GM23248 (cell line): ENCODE measurements at regions not wholly inside any gene's neighbourhood (a gene's known extent, or its start where the extent isn't known, plus 50 kb on each side); places are given as distances from the start of the nearest gene placed in this dataset.

Experiments
- DNase-seq: peaks from one replicate; pipeline ENCODE4 v3.0.0-alpha.2; 2015
- H2AFZ ChIP-seq: fragments of 200-600 bp; sonication (generic); 2 replicates; pipeline ENCODE4 v1.6.1; 2016; ENCODE audit warnings: antibody characterized with exemption
- H3F3A ChIP-seq: fragments of 200-600 bp; sonication (generic); 2 replicates; pipeline ENCODE4 v1.6.1; 2016; ENCODE audit warnings: mild to moderate bottlenecking, antibody characterized with exemption, mixed run types; ENCODE audit not compliant: insufficient read depth
- H3K27ac ChIP-seq: fragments of 200-600 bp; sonication (generic); 2 replicates; pipeline ENCODE4 v1.5.1; 2016; ENCODE audit warnings: mild to moderate bottlenecking
- H3K27me3 ChIP-seq: fragments of 200-600 bp; sonication (generic); replicated peaks from 2 replicates; pipeline ENCODE4 v1.6.1; 2016; ENCODE audit warnings: mild to moderate bottlenecking; ENCODE audit not compliant: insufficient read depth
- H3K36me3 ChIP-seq: fragments of 200-600 bp; sonication (generic); 2 replicates; pipeline ENCODE4 v1.6.1; 2016; ENCODE audit warnings: low read depth, mild to moderate bottlenecking
- H3K4me1 ChIP-seq: fragments of 200-600 bp; sonication (generic); 2 replicates; pipeline ENCODE4 v1.6.1; 2016; ENCODE audit warnings: mild to moderate bottlenecking; ENCODE audit not compliant: insufficient read depth
- H3K4me2 ChIP-seq: fragments of 200-600 bp; sonication (generic); one replicate; pipeline ENCODE4 v1.6.1; 2016; ENCODE audit warnings: mild to moderate bottlenecking; ENCODE audit not compliant: unreplicated experiment
- H3K4me3 ChIP-seq: fragments of 200-600 bp; sonication (generic); 2 replicates; pipeline ENCODE4 v1.5.1; 2016; ENCODE audit warnings: mild to moderate bottlenecking
- H3K79me2 ChIP-seq: fragments of 200-600 bp; sonication (generic); 2 replicates; pipeline ENCODE4 v1.6.1; 2016; ENCODE audit warnings: mild to moderate bottlenecking; ENCODE audit not compliant: insufficient read depth
- H3K9ac ChIP-seq: fragments of 200-600 bp; sonication (generic); 2 replicates; pipeline ENCODE4 v1.6.1; 2016; ENCODE audit warnings: mild to moderate bottlenecking
- H3K9me2 ChIP-seq: fragments of 200-600 bp; sonication (generic); 2 replicates; pipeline ENCODE4 v1.6.1; 2016; ENCODE audit warnings: mixed run types, mild to moderate bottlenecking, moderate library complexity; ENCODE audit not compliant: insufficient read depth
- H3K9me3 ChIP-seq: fragments of 200-600 bp; sonication (generic); one replicate; pipeline ENCODE4 v1.6.1; 2017; ENCODE audit warnings: low read depth
- H4K20me1 ChIP-seq: fragments of 200-600 bp; sonication (generic); 2 replicates; pipeline ENCODE4 v1.6.0; 2016; ENCODE audit not compliant: insufficient read depth
- EZH2 ChIP-seq: fragments of 200-600 bp; sonication (generic); IDR thresholded peaks from 2 replicates; pipeline ENCODE4 v1.6.1; 2018; ENCODE audit warnings: antibody characterized with exemption, mild to moderate bottlenecking; ENCODE audit not compliant: insufficient read depth, poor library complexity, severe bottlenecking
- EZH2phosphoT487 ChIP-seq: fragments of 200-600 bp; sonication (generic); IDR thresholded peaks from 2 replicates; pipeline ENCODE4 v1.6.1; 2018; ENCODE audit warnings: antibody characterized with exemption, moderate library complexity, mild to moderate bottlenecking, low read depth; ENCODE audit not compliant: insufficient read depth
- WGBS, 2 experiments: methylation state at CpG; one replicate each; pipeline ENCODE4 v1.1.6; 2015 to 2017; ENCODE audit warnings: low lambda C conversion rate in 2 of 2, low coverage in 1 of 2; ENCODE audit errors: missing lambda C conversion rate in 2 of 2; 5-methylcytosine and 5-hydroxymethylcytosine counted together
- in situ Hi-C: fragments of 300-500 bp; cut with MboI; formaldehyde crosslinking; loops from 2 replicates; pipeline ENCODE4 v1.15.0; 2020

DNA sequence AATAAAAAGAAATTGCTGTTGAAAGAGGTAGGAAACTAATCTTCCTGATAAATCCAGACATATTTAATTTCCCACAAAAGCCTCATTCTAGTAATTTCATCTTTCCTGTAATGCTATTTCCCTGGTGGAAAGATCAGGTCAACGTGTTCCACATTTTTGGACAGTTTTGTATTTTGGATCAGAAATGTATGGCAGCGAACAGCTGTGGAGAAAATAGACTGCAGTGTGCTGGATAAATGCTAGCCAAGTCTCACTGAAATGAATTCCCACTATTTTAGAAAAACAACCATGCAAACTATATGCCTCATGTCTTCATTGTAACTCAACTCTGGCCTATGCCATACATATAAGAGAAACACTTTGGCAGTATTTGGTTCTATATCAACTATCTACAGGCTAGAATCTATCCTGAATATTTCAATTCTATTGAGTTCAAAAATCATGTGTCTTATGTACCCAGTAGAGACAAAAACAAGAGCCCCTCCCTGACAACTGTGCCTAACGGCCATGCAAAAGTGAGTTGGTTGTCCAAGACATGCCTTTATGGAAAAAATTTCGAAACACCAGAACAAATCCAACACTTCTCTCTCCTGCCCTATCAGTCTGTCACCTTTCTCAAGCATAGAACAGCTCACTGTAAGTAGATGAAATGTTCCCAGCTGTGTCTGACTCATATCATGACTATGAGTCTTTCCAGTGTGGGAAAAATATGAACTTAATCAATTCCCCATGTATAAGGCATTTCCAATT is 191.3 kb upstream of the NREP start:
- no peaks in the 10 kb centered on the region for H3K27me3 ChIP-seq
- H3K9me3 ChIP-seq = no peaks in the 10 kb centered on the region
- no peaks in the 10 kb centered on the region for H3K36me3 ChIP-seq
- peak overlapping the region; percentile 80 for H3K9ac ChIP-seq
- no peak overlapping the region for H2AFZ ChIP-seq
- H3K79me2 ChIP-seq = peaks cover 36% of the 10 kb centered on the region
- TF ChIP-seq EZH2 = no peak
- no peak for TF ChIP-seq EZH2phosphoT487
- H4K20me1 ChIP-seq = no peaks in the 10 kb centered on the region
- peak overlapping the region; percentile 41 for H3K4me2 ChIP-seq
- 14 to 16% methylated on average over 4 of the region's 4 CpGs for WGBS, 2 experiments
- no peak overlapping the region for H3K4me3 ChIP-seq
- H3K9me2 ChIP-seq = no peaks in the 10 kb centered on the region
- peaks cover 68% of the 10 kb centered on the region for H3F3A ChIP-seq
- peaks cover 82% of the 10 kb centered on the region for H3K4me1 ChIP-seq
- DNase-seq = peak; percentile 96
- in situ Hi-C loops = no loop called here
- peak overlapping the region; percentile 97 for H3K27ac ChIP-seq

DNA sequence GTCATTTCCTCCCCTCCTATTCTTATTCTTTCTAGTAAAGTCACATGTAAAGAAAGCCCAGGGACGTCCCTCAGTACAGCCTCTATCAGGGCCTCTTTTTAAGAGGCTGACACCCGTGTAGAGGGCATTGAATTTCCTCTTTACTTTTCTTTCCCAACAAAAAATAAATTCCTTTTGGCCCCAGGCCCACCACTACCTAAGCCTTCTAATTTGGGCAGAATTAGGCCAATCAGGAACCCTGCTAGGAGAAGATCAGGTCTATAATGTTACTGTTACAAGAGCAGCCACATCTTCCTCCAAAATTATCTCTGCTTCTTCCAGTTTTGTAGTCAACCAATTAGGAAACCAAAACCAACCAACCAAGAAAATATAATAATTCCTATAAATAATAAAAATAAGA is 189.6 kb upstream of the NREP start:
- Histone ChIP-seq H4K20me1 (no peaks in the 10 kb centered on the region), H3K4me3 (no peak overlapping the region), H3K4me1 (peaks cover 82% of the 10 kb centered on the region), H3K9me3 (no peaks in the 10 kb centered on the region), H3F3A (peaks cover 68% of the 10 kb centered on the region), H3K9me2 (no peaks in the 10 kb centered on the region), H2AFZ (no peak overlapping the region), H3K27ac (peak overlapping the region; percentile 97), H3K9ac (no peak overlapping the region), H3K4me2 (no peak overlapping the region), H3K27me3 (no peaks in the 10 kb centered on the region), H3K36me3 (no peaks in the 10 kb centered on the region), H3K79me2 (peaks cover 35% of the 10 kb centered on the region)
- in situ Hi-C loops = no loop called here
- no peak for TF ChIP-seq EZH2
- no peak for TF ChIP-seq EZH2phosphoT487
- DNase-seq = no peak
- 68 to 71% methylated on average over 2 of the region's 2 CpGs for WGBS, 2 experiments

- Histone ChIP-seq H3F3A (peaks cover 66% of the 10 kb centered on the region), H3K9me3 (no peaks in the 10 kb centered on the region), H2AFZ (no peak overlapping the region), H3K4me1 (peaks cover 79% of the 10 kb centered on the region), H3K79me2 (peaks cover 29% of the 10 kb centered on the region), H3K9ac (peak overlapping the region; percentile 23), H3K4me3 (no peak overlapping the region), H3K9me2 (no peaks in the 10 kb centered on the region), H3K27ac (peak overlapping the region; percentile 97), H4K20me1 (no peaks in the 10 kb centered on the region), H3K27me3 (no peaks in the 10 kb centered on the region), H3K36me3 (no peaks in the 10 kb centered on the region), H3K4me2 (no peak overlapping the region)
- 13 to 26% methylated on average over 1 of the region's 1 CpG for WGBS, 2 experiments
- no peak for DNase-seq
- TF ChIP-seq EZH2phosphoT487 = no peak
- TF ChIP-seq EZH2 = no peak
- in situ Hi-C loops = no loop called here
Measured at GRCh38 chr5:111945535-111945934, 188.5 kb upstream of the NREP start.

DNA sequence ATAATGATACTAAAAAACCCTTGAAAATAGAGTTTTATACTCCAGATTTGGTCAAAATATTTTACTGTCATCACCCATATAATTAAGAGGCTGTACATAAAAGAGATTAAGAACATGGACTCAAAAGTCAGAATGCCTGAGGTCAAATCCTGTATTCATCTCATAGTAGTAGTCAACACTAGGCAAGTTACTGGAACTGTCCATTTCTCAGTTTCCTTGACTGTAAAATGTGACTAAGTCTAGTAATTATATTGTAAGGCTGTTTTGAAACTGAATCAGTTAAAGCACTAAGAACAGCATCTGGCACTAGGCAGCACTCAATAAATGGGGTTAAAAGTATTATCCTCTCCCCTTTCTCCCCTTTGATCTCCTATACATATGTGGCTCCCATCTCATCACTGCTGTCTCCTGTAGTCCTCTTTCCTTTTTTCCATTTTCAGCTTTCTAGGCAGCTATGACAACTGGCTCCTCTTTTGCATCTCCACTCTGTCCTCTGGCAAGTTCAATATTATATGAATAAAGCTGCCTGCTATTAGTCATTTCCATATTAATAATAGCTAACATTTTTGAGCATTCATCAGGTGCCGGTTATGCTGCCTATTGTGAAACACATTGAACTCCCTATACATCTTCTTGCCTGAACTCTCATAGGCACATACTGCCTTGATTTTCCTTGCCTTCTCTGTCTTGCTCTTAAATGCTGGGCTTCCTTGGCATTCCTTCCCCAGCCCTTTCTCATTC is 185.8 kb upstream of the NREP start:
- H3K4me2 ChIP-seq = peak overlapping the region; percentile 48
- in situ Hi-C loops = no loop called here
- no peaks in the 10 kb centered on the region for H4K20me1 ChIP-seq
- H3K9me3 ChIP-seq = no peaks in the 10 kb centered on the region
- no peak overlapping the region for H2AFZ ChIP-seq
- no peaks in the 10 kb centered on the region for H3K36me3 ChIP-seq
- H3F3A ChIP-seq = peaks cover 42% of the 10 kb centered on the region
- no peaks in the 10 kb centered on the region for H3K9me2 ChIP-seq
- peak overlapping the region; percentile 42 for H3K9ac ChIP-seq
- no peak overlapping the region; the same call in 1 of the 2 replicates for H3K4me3 ChIP-seq
- H3K79me2 ChIP-seq = peaks cover 25% of the 10 kb centered on the region
- H3K27ac ChIP-seq = peak overlapping the region; percentile 72
- DNase-seq = peak; percentile 80
- WGBS, 2 experiments = 0 to 3% methylated on average over 1 of the region's 1 CpG
- H3K4me1 ChIP-seq = peaks cover 53% of the 10 kb centered on the region
- H3K27me3 ChIP-seq = no peaks in the 10 kb centered on the region
- TF ChIP-seq EZH2phosphoT487 (peak; percentile 86), EZH2 (no peak)
